Mesendoderm (in vitro differentiated cells): ENCODE measurements at regions not wholly inside any gene's neighbourhood (a gene's known extent, or its start where the extent isn't known, plus 50 kb on each side); places are given as distances from the start of the nearest gene placed in this dataset.

Source experiments
- DNase-seq: peaks from one replicate; pipeline ENCODE4 v3.0.0; 2013
- H2AK5ac ChIP-seq: 2 replicates; pipeline ENCODE4 v1.6.1; 2013; ENCODE audit warnings: low read length, inconsistent platforms
- H2BK120ac ChIP-seq: 2 replicates; pipeline ENCODE4 v1.6.1; 2013; ENCODE audit warnings: low read depth, mild to moderate bottlenecking, low read length, moderate library complexity, mixed read lengths
- H2BK15ac ChIP-seq: replicated peaks from 2 replicates; pipeline ENCODE4 v1.6.1; 2013; ENCODE audit warnings: low read depth, mild to moderate bottlenecking, moderate library complexity
- H2BK5ac ChIP-seq: 2 replicates; pipeline ENCODE4 v1.6.1; 2013; ENCODE audit warnings: low read length, inconsistent platforms
- H3K18ac ChIP-seq: 2 replicates; pipeline ENCODE4 v1.6.1; 2013; ENCODE audit warnings: mild to moderate bottlenecking, low read length, mixed read lengths
- H3K23ac ChIP-seq: one replicate; pipeline ENCODE4 v1.6.1; 2013; ENCODE audit warnings: low read length
- H3K27ac ChIP-seq: 2 replicates; pipeline ENCODE4 v1.5.1; 2013; ENCODE audit warnings: low read depth, mild to moderate bottlenecking, inconsistent platforms, low read length, moderate library complexity
- H3K27me3 ChIP-seq: 2 replicates; pipeline ENCODE4 v1.6.1; 2013; ENCODE audit warnings: low read length, control low read depth, mild to moderate bottlenecking, inconsistent platforms; ENCODE audit not compliant: insufficient read depth, poor library complexity
- H3K36me3 ChIP-seq: 2 replicates; pipeline ENCODE4 v1.6.1; 2013; ENCODE audit warnings: low read length, inconsistent platforms; ENCODE audit not compliant: control insufficient read depth, insufficient read depth
- H3K4ac ChIP-seq: one replicate; pipeline ENCODE4 v1.6.1; 2013; ENCODE audit warnings: low read depth, mild to moderate bottlenecking, low read length, moderate library complexity
- H3K4me1 ChIP-seq: 2 replicates; pipeline ENCODE4 v1.6.1; 2013; ENCODE audit warnings: low read depth, low read length, inconsistent platforms; ENCODE audit not compliant: control insufficient read depth
- H3K4me2 ChIP-seq: 2 replicates; pipeline ENCODE4 v1.6.1; 2013; ENCODE audit warnings: low read length
- H3K4me3 ChIP-seq: 2 replicates; pipeline ENCODE4 v1.5.1; 2013; ENCODE audit warnings: mild to moderate bottlenecking, low read length
- H3K56ac ChIP-seq: one replicate; pipeline ENCODE4 v1.6.1; 2013; ENCODE audit warnings: low read length
- H3K79me1 ChIP-seq: 2 replicates; pipeline ENCODE4 v1.6.1; 2013; ENCODE audit warnings: low read length, inconsistent platforms
- H3K79me2 ChIP-seq: 2 replicates; pipeline ENCODE4 v1.6.1; 2013; ENCODE audit warnings: mild to moderate bottlenecking, low read length; ENCODE audit not compliant: control insufficient read depth, insufficient read depth
- H3K9ac ChIP-seq: 2 replicates; pipeline ENCODE4 v1.6.1; 2013; ENCODE audit warnings: low read length, inconsistent platforms
- H4K5ac ChIP-seq: one replicate; pipeline ENCODE4 v1.6.1; 2013; ENCODE audit warnings: low read length
- H4K8ac ChIP-seq: one replicate; pipeline ENCODE4 v1.6.1; 2013; ENCODE audit warnings: low read depth, mild to moderate bottlenecking, control low read depth, low read length, moderate library complexity
- WGBS: extraction: QIAGEN DNeasy Blood & Tissue Kit; methylation state at CpG from one replicate; pipeline ENCODE4 v1.1.7; 2013; ENCODE audit warnings: low lambda C conversion rate, missing lambda C conversion rate; ENCODE audit not compliant: insufficient coverage; ENCODE audit errors: extremely low coverage; 5-methylcytosine and 5-hydroxymethylcytosine counted together

DNA sequence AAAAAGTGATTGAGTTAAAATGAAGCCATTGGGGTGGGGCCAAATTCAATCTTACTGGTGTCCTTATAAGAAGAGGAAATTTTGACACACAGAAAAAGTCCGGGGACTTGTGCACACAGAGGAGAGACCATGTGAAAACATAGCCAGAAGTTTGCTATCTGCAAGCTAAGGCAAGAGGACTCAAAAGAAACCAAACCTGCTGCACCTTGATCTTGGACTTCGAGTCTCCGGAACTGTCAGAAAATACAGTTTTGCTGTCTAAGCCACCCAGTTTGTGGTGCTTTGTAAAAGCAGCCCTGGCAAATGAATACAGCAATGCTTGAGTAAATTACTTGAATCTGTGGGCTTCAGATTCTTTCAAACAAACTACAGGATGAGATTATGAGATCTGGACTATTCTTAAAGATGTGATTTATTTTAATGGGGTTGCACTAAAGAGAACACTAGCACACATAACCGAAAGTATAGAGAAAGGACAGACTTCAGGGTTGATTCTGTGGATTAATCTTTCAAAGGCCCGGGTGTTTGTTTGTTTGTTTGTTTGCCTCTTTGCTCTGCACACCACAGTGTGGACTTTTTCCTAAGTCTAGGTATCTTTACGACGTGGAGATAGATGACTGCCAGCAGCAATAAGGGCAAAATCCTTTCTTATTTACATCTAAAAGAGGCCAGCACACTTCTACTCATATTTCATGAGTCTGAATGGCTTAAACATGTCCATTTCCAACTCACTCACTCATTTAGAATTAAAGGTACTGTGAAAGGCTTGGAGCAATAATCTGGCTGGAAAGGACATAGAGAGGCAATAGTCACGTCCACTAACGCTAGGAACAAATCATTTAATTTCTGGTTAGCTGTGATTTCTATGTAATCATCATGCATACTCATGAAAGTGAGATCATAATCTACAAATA, 53.9 kb upstream of the SSR3 start:
- Histone ChIP-seq H3K79me2 (no peaks in the 10 kb centered on the region), H3K36me3 (no peaks in the 10 kb centered on the region), H3K56ac (no peak overlapping the region), H4K5ac (no peak overlapping the region), H3K4me1 (no peaks in the 10 kb centered on the region), H3K4me3 (no peak overlapping the region), H2AK5ac (no peak overlapping the region), H2BK15ac (no peak overlapping the region), H3K4me2 (no peak overlapping the region), H3K79me1 (no peaks in the 10 kb centered on the region), H2BK120ac (peak overlapping the region; percentile 78), H3K9ac (no peak overlapping the region), H3K27ac (no peak overlapping the region), H3K4ac (no peak overlapping the region), H4K8ac (no peak overlapping the region), H3K23ac (no peak overlapping the region), H2BK5ac (no peak overlapping the region), H3K27me3 (no peaks in the 10 kb centered on the region), H3K18ac (no peak overlapping the region)
- WGBS = no CpG with 5 or more reads among the region's 9 CpGs
- DNase-seq = no peak

DNA sequence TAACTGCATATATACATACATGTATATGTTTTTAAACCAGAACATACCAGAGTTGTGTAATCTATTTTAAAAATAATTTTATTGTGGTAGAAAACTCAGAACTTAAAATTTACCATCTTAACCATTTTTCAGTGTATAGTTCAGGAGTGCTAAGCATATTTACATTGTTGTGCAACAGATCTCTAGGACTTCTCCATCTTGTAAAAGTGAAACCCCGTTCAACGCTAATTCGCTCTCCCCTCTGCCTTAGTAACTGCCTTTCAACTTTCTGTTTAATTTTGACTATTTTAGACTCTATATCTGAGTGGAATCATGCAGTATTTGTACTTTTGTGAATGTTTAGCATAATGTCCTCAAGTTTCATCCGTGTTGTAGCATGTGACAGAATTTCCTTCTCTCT, 51.8 kb upstream of the SSR3 start:
- H4K5ac ChIP-seq = no peak overlapping the region
- H3K4me2 ChIP-seq = no peak overlapping the region
- no peak for DNase-seq
- H2BK5ac ChIP-seq = no peak overlapping the region
- H2AK5ac ChIP-seq = no peak overlapping the region
- H3K18ac ChIP-seq = no peak overlapping the region
- H2BK120ac ChIP-seq = no peak overlapping the region
- no peak overlapping the region for H3K9ac ChIP-seq
- no peak overlapping the region for H2BK15ac ChIP-seq
- H3K56ac ChIP-seq = no peak overlapping the region
- H3K27ac ChIP-seq = no peak overlapping the region
- H3K79me1 ChIP-seq = no peaks in the 10 kb centered on the region
- no peaks in the 10 kb centered on the region for H3K36me3 ChIP-seq
- no peak overlapping the region for H4K8ac ChIP-seq
- no peaks in the 10 kb centered on the region for H3K79me2 ChIP-seq
- H3K4me1 ChIP-seq = no peaks in the 10 kb centered on the region
- no peak overlapping the region for H3K4ac ChIP-seq
- no peak overlapping the region for H3K4me3 ChIP-seq
- H3K27me3 ChIP-seq = no peaks in the 10 kb centered on the region
- no CpG with 5 or more reads among the region's 4 CpGs for WGBS
- no peak overlapping the region for H3K23ac ChIP-seq

DNA sequence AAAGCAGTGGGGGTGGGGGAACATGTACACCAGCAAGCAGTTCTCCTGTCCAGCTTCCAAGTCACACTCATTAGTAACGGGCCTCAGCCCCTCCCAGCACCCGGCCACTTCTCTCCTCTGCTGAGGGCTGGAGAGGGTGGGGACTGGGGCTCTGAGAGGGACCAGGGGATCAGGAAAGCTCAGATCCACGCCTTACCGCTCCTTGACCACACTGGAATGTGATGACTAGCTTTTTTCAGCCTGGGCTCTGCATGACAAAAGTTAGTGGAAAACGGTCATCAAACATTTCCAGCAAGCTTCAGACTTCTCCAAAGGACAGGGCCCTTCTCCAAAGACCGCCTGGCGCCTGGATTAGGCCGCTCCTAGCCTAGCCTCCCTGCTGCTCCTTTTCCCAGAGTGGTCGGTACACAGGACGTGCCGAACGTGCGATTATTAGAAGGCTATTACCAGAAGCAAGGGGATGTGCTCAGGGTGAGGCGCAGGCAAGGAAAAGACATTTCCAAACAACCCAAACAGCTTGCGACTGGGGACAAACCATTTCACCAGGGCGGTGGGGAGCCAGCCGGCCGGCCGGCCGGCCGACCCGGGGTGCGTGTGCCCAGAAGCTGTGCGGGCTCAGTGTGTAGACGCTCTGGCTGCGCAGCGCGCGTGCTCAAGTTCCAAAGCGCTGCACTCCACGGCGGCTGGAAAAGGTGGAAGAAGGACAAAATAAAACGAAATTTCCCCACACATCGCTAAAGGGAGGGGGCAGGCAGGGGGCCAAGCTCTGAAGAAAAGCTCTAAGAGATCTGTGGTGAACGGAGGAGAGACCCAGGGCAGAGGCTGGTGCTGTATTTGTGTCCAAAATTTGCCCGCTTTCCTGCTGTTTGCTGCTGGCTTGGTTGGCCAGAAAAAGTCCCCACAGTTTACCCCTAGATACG, 51.0 kb upstream of the SSR3 start:
- Histone ChIP-seq H2BK15ac (peak overlapping the region; percentile 28), H2BK120ac (no peak overlapping the region), H2AK5ac (no peak overlapping the region), H4K8ac (no peak overlapping the region), H3K23ac (no peak overlapping the region), H3K4ac (no peak overlapping the region), H3K4me1 (no peaks in the 10 kb centered on the region), H2BK5ac (peak overlapping the region; percentile 10), H3K27me3 (no peaks in the 10 kb centered on the region), H3K79me2 (no peaks in the 10 kb centered on the region), H3K36me3 (no peaks in the 10 kb centered on the region), H4K5ac (no peak overlapping the region), H3K9ac (peak overlapping the region; percentile 33), H3K56ac (peak overlapping the region; percentile 83), H3K27ac (peak overlapping the region; percentile 0), H3K18ac (peak overlapping the region; percentile 73), H3K4me2 (peak overlapping the region; percentile 12), H3K79me1 (no peaks in the 10 kb centered on the region), H3K4me3 (peak overlapping the region; percentile 9)
- DNase-seq = peak; percentile 87
- no CpG with 5 or more reads among the region's 37 CpGs for WGBS

DNA sequence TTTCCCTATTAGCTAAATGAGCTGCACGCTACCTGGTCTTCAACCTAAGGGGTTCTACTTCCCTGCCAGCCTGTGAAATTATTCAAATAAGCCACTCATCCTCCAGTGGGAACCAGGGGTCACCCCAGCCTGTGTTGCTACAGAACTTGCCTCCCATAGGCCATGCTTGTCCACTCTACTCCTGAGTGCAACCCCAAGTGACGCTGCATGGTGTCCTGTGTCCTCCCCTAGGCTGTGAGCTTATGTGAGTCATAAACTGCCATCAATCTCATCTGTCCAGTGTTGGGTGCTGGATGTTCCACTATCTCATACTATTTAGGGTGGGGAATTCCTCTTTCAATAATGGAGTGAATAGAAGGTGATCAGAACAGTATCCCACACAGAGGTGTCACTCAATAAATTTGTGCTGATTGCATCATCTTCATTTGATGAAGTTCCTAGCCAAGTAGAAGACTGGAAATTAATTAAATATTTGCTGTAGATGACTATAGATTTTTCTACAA, 49.8 kb upstream of the SSR3 start:
- no peak for DNase-seq
- Histone ChIP-seq H3K4me3 (no peak overlapping the region), H2BK15ac (no peak overlapping the region), H3K27ac (no peak overlapping the region), H3K4me2 (no peak overlapping the region), H2AK5ac (no peak overlapping the region), H3K23ac (no peak overlapping the region), H3K79me1 (no peaks in the 10 kb centered on the region), H3K27me3 (no peaks in the 10 kb centered on the region), H3K18ac (no peak overlapping the region), H4K8ac (no peak overlapping the region), H3K79me2 (no peaks in the 10 kb centered on the region), H3K9ac (no peak overlapping the region), H3K4ac (no peak overlapping the region), H4K5ac (no peak overlapping the region), H2BK5ac (no peak overlapping the region), H2BK120ac (no peak overlapping the region), H3K4me1 (no peaks in the 10 kb centered on the region), H3K56ac (no peak overlapping the region), H3K36me3 (no peaks in the 10 kb centered on the region)
- no CpG with 5 or more reads among the region's 2 CpGs for WGBS
